ENCODE measurements at regions not wholly inside any gene's neighbourhood (a gene's known extent, or its start where the extent isn't known, plus 50 kb on each side); places are given as distances from the start of the nearest gene placed in this dataset.

DNA sequence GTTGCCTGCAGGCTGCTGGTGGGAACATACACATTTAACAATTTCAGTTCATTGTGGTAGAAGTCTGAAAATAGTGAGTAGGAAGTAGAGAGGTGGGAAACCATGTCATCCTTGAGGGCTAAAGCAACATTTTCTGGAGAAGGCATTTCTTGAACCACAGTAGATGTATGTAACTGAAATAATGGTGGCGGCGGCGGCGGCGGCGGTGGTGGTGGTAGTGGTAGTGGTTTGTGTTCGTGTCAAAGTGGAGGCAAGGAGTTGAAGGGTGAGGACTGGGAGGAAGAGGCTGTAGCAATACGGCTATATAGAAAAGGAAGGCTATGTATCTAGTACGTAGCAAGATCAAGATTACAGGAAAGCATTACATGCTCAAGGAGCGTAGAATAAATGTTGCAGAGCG is 1381.6 kb upstream of the TENM3 start:
- no peak for FAIRE-seq

DNA sequence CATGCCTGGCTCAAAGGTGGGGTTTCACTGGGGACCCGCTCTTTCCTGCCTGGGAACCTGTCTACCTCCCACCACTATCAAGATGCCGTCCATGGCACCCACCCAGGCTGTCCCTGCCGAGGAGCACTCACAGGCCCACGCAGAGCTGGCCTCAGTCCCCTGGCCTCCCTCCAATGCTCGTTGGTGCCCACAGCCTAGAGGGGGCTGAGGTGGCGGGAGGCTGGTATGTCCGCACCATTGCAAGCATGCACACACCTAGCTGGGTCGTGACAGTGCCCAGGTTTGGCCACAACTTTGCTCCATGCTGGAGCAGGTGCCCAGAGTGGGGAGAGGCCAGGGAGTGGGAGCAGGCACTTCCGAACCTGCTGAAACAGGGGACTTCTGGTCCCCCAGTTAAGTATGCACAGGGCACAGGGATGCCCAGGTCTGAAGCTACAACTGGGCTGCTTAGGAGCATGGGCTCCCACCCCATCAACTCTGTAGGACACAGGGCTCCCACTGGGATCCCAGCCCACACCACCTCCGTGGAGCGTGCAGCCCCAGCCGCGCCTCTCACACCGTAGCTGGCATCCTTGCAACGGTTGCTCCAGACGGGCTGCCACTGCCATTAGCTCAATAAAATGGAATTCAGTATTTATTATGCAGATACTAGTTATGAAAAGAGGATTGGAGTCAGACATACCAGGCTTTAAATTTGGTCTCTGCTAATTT is 1376.1 kb upstream of the TENM3 start:
- no peak for FAIRE-seq

DNA sequence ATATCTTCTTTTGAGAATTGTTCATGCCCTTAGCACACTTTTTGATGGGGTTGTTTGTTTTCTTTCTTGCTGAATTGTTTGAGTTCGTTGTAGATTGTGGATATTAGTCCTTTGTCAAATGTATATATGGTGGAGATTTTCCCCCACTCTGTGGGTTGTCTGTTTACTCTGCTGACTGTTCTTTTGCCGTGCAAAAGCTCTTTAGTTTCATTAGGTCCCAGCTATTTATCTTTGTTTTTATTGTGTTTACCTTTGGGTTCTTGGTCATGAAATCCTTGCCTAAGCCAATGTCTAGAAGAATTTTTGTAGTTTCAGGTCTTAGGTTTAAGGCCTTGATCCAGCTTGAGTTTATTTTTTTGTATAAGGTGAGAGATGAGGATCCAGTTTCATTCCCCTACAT is 1372.6 kb upstream of the TENM3 start:
- no peak for FAIRE-seq

DNA sequence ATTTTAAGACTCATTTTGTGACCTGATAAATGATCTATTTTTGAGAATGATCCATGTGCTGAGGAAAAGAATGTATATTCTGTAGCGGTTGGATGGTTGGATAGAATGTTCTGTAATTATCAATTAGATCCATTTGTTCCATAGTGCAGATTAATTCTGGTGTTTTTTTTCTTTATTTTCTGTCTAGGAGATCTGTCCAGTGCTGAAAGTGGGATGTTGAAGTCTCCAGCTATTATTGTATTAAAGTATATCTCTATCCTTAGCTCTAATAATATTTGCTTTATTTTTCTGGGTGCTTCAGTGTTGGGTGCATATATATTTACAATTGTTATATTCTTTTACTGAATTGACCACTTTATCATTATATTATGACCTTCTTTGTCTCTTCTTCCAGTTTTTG is 1344.9 kb upstream of the TENM3 start:
- FAIRE-seq = no peak

DNA sequence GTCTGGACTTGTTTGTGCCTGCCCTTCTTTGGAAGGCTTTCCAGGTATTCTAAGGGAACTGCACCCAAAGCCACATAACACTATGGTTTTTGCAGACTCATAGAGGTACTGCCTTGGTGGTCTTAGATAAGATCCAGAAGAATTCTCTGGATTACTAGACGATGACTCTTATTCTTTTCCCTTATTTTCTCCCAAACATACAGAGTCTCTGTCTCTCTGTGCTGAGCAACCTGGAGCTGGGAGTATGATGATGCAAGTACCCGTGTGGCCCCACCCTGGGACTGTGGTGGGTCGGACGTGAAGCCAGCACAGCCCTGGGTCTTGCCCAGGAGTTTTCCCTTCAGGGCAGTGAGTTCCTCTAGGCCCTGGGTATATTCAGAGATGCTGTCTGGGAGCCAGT is 1342.4 kb upstream of the TENM3 start:
- FAIRE-seq = no peak

DNA sequence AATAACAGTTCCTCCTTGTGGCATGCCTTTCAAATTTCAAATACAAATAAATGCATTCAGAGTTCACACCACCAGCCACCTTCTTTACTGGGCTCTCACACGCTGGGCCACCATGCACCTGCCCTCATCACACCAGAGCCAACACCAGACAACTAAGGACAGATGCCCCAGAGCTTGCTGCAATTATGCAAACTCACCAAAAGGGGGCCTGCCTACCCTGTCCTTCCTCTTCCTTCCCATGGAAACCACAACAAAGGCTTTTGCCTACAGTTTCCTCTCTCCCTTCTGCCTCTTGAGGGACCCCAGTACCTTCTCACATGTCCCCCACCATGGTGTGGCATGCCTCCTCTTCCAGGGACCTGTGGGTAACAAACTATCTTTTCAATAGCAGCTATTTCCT is 1333.9 kb upstream of the TENM3 start:
- FAIRE-seq = no peak

DNA sequence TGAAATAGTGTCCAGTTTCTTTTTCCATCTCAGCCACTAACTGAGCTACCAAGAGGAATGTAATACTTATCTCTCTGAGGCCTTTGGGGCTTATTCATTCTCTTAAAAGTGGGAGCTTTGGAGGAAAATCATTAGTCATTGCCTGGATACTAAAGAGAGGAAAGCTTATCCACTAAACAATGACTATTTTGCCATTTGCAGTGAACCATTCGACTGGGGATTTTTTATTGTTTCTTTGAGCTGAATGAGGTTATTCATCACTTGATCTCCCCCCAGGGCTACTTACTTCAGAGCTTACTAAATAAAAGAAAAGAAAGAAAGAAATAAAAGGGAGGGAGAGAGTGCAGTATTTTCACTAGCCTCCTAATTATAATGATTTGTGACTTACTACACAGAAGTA is 1329.5 kb upstream of the TENM3 start:
- FAIRE-seq = no peak

DNA sequence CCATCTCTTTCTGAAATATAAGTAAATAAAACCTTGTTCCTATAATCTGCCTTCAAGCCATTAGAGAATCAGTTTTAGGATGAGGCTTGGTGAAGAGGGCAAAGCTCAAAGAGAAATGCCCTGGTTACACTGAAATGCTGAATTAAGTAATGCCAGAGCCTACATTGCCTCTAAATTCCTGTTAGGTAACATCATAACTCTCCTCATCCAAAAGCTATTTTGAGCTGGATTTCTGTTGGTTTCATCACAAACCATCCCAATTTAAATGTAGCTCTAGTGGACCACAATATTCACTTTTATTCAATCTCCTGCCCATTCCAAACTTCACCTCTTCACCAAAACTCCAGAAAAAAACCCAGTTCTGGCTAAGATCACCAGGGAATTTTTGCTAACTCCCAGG is 1319.7 kb upstream of the TENM3 start:
- FAIRE-seq = no peak

DNA sequence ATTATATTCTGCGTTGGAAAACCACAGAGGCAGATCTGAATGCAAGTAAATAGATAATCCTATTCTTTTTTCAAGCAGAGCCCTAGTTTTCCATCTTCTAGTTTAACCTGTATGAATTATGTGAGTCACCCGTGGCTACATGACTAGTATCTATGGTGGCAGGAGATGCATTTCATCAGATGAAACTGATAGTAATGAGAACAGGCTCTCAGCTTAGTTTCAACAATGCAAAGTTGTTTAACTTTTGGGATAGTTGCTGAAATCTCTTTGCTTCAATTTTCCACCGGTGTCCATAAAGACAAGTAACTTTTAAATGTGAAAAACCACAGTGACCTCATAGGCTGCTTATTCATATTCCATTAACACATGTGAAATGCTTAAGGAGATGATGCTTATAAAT is 1317.4 kb upstream of the TENM3 start:
- no peak for FAIRE-seq

DNA sequence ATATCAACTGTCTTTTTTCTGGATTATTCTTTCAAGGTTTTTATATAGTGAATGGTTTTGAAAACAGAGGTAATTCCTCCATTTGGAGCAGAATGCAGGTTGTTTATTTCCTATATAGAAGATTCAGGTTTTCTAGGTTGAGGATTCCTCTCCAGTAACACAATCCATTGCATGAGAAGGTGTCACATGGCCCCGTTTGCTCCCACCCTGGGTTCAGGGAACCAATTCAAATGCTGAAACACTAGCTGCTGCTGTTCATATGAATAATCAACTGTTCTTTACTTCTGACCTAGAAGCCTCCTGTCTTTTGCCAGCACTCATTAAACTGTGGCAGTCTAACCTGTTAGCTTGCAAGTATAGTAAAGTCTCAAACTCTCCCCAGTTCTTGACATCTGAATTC is 1316.9 kb upstream of the TENM3 start:
- FAIRE-seq = no peak

DNA sequence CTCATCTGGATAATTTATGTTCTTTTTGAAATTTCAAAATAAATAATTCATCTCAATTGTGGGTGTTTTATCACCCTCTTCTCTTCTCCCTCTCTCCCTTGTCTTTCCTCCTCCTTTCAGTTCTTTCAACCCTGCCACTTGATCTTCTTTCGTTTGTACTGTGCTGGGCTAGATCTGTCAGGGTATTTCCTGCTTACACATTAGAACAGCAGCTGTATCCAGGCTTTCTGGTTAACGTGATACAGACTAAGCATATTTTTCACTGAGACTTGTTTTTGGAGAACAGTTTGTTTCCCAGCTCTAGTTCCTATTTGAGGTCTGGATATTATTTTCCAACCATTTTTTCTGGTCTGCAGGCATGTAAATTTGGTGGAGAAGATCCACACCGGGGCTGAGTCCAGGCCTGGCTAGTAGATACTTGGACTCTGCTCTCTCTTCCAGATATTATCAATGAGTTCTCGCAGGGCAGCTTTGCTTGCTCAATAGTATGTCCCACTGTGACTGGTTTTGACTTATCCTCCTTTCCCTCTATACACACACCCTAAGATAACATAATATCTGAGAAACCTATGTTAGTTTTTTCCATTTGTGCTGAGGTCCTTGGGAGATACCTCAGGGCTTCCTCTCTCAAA is 1310.7 kb upstream of the TENM3 start:
- no peak for FAIRE-seq

DNA sequence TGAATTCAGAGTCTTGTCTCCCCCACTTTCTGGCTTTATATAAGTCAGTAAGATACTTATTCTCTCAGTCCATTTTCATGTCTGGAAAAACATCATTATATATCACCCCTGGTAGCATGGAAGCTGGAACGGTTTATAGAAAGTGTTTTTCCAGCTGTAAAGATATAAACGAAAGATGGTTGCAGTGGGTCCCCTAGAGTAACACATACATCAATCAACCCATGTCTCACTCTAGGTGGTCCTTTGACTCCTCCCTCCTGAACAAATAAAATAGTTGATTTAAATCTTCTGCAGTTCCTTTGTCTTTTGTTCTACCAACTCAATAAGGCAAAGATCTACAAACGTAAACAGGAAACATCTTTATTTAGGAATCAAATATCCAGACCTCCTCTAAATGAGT is 1306.1 kb upstream of the TENM3 start:
- FAIRE-seq = no peak

DNA sequence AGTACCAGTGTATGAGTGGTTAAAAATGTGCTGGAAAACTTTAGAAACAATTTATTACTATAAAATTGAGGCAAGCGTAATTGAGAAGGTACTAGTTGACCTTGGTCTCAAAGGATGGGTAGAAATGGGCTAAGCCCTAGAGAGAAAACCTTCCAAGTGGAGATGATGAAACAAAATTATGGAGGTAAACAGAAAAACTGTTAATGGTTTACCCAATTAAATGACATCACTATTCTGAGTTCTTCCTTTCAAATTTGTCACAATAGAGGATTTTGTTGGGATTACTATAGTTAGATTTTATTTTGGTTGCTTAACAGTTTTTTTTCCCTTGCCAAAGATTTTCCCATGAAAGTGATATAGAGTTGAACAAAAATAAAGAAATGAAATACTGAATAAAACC is 1302.5 kb upstream of the TENM3 start:
- no peak for FAIRE-seq

DNA sequence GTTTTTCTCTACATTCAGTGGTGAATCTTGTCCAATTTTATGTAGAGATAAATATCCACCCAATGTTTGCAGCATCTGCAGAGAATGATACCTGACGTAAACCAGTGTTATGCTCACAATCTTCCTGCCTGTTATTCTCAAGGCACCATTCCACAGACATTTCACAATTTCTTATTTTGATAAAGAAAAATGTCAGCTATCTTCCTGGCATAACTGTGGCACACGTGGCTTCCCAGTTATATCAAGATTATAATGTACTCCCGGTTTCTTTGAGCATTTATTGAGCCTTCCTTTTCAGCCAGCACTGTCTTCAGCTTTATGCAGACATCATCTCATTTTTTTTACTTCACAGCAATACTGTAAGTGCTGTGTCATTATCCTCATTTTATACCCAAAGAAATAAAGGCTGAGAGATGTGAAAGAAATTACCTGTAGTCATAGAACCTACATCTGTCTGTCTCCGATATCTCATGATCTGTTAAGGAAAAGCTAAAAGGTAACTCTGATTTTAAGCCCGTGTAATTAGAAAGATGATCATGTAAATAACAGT is 1300.8 kb upstream of the TENM3 start:
- no peak for FAIRE-seq

DNA sequence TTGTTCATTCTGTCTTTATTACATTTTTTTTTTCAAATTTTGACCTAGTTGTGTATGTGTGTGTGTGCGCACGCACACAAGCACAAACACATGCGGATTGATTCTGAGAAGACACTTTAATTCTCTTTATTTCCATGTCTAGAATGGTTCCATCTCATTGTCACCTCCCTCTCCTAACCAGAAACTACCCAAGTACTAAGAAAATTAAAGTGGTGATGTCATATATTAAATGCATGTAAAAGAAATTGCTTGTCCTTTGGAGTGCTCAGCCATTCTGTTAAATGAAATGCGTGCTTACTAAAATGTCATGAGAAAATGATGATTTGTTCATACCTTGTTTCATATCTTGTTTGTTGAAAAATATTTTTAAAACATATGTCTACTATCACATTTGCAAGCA is 1297.0 kb upstream of the TENM3 start:
- no peak for FAIRE-seq

DNA sequence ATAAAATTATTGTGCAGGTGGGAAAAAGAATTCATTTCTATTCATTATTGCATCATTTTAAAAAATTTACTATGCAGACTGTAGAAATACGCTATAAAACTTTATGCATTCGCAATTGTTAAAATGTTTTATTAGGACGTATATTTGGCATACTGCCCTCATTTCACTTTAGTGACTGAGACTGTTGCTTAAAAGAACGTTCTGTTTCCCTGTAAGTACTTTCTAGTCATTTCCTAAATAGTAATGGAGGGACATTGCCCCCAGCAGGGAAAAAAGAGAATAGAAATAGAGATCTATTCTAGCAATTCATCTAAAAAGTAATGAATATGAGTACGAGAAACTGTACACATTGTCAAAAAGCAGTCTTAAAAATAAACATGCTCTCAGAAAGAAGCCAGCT is 1295.8 kb upstream of the TENM3 start:
- no peak for FAIRE-seq

DNA sequence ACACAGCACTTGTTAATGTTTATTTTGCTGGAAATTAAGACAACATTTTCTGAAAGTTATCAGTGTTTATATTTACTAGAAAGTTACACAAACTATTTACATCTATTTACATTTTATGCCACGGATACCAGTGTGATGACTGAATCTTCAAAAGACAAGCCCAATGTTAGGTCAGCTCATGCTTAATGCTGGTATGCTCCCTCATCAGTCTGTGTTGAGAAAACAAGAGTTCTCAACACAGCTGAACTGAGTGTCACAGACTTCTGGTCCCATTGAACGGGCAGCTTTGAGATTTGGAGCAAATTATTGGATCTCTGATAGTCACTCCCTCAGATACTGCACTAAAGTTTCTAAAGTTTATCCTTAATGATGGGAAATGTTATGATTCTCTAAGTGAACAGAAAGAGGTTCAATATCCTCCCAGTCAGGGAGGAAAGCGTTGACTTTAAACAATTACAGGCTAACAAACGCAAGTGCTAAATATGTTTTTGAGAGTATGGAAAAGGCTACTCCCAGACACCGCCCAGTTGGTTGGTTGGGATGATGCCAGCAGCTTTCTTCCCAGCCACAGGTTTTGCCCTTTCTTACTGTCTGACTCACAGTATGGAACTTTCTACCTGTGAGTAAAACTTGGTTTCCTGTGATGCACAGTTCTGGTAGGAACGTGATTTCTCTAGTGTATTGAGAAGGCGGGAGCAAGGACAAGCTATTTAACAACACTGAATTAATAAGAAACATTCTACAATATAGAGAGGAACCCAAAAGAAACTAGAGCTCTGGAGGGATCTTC is 1293.6 kb upstream of the TENM3 start:
- FAIRE-seq = no peak

DNA sequence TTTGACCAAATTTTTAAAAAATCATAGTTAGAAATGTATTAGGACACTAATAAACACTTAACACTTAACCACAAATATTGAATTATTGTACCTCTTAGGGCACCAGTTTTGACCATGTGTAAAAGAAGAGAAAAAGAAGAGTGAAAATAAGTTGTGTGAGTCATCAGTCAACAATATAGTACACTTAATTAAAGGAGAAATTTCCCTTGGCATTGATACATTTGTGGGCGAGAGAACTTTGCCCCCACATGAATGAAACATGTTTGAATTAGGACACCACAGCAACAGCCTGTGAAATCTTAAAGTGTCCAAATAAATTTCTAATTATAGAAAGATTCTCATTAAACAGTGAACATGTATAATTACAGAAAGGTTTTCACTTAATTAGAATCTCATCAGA is 1292.8 kb upstream of the TENM3 start:
- no peak for FAIRE-seq

DNA sequence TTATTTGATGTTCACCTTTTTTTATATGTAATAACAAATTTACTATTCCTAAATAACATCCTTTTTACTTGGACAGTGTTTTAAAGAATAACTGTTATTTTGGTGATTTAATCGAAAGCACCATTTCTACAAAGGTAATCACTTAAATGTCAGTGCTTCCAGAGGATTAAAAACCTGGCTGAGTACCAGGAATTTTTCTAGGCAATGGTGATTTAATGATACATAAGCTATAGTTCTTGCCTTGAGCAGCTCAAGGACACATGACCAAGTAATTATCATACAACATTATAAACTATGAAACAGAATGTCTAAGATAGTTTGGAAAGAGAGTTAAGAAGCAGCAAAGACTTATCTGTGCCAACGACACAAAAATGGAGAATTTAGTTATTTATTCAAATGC is 1291.9 kb upstream of the TENM3 start:
- FAIRE-seq = no peak

DNA sequence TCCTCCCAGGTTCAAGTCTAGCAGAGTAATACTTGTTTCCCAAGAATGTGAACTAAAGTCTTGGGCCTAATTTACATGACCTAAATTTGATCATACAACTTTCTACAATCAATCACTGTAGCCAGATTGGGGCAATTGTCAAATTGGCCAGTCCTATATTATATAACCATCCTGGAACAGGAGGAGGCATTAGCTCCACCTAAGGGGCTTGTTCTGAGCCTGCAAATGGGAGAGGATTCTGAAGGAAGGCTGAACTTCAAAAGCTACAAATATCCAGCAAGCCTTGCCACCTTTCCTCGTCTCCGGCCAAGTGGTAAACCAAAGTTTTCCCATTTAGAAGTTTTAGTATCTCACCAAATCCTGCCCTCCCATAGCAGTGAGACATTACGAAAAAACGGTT is 1289.6 kb upstream of the TENM3 start:
- FAIRE-seq = no peak

DNA sequence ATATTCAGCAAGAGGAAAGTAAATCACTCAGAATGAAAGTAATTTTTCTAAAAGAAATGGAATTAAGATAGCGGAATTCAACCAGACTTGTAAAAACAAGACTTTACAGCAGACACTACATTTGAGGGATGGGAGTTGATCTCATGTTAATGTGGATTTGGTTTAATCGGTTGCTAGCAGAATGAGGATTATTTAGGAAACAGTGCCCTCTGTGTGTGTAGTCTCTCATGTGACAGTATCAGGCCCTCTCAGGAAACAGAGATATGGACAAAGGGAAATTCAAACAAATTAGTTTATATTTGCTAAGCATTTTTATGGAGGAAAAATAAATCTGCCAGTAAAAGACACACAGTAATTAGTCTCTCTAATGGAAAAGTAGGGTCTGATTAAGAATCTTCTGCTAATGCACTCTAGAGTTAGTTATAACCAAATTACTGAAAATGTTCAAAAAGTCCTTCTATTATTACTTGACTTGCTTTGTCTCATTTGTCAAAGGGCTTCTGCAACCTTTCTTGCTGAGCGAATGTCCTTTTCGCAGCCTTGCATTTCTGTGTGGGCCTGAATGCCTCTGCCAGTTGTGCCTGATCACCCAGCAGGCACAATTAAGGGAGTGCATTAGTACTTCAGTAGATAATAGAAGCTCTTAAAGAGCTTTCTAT is 1282.3 kb upstream of the TENM3 start:
- FAIRE-seq = no peak

DNA sequence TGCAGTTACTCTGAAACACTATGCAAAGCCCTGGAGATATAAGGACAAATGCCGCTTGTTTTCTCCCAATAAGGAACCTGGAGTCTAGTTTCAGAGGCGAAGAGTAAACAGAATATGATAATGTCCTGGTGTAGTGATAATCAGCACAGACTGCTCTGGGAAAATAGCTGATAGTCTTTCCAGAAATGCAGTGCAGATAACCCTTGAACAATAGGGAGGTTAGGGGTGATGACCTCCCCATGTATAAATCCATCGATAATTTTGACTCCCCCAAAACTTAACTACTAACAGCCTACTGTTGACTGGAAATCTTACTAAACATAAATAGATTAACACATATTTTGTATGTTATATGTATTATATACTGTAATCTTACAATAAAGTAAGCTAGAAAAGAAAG is 1280.9 kb upstream of the TENM3 start:
- FAIRE-seq = no peak

DNA sequence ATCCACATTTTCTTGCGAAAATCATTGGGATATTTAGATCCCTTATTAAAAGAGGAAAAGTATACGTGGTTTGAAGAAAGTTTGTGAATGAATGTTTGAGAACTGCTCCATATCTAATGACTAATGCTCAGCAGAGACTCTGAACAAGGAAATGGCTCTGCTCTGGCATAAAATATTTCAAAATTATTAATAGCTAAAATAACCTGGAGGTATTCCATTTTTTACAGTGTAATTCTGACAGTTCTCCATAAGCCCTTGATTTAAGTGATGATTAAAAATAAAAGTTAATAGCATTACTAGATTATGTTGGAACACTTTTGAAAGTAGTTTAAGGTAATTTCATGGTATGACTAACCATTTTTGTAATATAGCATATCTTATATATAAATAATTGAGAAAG is 1276.9 kb upstream of the TENM3 start:
- FAIRE-seq = no peak
